GM10266 (cell line): ENCODE measurements at regions not wholly inside any gene's neighbourhood (a gene's known extent, or its start where the extent isn't known, plus 50 kb on each side); places are given as distances from the start of the nearest gene placed in this dataset.

Experiments used
- DNase-seq: peaks from one replicate; pipeline ENCODE4 v3.0.0; 2012; ENCODE audit errors: extremely low spot score
- TF ChIP-seq, protein P1 (sequence below): IDR thresholded peaks from 2 replicates; pipeline ENCODE4 v1.5.1; 2012; ENCODE audit warnings: mild to moderate bottlenecking, low read depth; ENCODE audit not compliant: control insufficient read depth, insufficient read depth; ENCODE audit errors: missing control alignments

GRCh38 chr1:83077411-83077810 is 921.5 kb downstream of the TTLL7 start:
- no peak for DNase-seq
- TF ChIP-seq, protein P1, sequence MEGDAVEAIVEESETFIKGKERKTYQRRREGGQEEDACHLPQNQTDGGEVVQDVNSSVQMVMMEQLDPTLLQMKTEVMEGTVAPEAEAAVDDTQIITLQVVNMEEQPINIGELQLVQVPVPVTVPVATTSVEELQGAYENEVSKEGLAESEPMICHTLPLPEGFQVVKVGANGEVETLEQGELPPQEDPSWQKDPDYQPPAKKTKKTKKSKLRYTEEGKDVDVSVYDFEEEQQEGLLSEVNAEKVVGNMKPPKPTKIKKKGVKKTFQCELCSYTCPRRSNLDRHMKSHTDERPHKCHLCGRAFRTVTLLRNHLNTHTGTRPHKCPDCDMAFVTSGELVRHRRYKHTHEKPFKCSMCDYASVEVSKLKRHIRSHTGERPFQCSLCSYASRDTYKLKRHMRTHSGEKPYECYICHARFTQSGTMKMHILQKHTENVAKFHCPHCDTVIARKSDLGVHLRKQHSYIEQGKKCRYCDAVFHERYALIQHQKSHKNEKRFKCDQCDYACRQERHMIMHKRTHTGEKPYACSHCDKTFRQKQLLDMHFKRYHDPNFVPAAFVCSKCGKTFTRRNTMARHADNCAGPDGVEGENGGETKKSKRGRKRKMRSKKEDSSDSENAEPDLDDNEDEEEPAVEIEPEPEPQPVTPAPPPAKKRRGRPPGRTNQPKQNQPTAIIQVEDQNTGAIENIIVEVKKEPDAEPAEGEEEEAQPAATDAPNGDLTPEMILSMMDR = no peak

DNA sequence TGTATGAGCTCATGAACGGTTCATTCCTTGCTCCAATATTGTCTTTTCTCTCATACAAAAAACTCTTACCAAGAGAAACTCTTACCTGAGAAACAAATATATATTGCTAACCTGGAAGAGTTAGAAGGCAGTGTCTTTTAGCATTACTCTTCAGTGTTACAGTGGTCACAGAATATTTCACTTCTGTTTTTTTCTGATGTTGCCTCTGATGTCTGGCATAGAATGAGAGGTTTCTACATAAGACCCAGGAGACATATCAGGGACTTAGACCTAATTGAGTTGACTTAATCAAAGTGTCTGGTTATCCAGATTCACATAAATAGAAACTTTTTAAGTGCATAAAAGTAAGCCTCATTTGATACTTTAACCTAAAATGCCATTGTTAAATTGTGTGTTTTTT is 923.8 kb downstream of the TTLL7 start:
- TF ChIP-seq, protein P1 = no peak
- DNase-seq = no peak

DNA sequence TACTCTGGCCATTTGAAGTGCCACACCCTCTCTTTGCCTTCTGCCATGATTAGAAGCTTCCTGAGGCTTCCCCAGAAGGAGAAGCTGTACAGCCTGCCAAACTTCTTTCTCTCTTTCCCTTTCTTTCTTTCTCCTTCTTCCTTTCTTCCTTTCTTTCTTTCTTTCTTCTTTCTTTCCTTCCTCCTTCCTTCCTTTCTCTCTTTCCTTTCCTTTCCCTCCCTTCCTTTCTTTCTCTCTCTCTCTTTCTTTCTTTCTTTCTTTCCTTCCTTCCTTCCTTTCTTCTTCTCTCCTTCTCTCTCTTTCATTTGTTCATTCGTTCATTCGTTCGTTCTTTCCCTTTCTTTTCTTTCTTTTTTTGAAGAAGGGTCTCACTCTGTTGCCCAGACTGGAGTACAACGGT is 931.0 kb downstream of the TTLL7 start:
- TF ChIP-seq, protein P1 = no peak
- DNase-seq = no peak

DNA sequence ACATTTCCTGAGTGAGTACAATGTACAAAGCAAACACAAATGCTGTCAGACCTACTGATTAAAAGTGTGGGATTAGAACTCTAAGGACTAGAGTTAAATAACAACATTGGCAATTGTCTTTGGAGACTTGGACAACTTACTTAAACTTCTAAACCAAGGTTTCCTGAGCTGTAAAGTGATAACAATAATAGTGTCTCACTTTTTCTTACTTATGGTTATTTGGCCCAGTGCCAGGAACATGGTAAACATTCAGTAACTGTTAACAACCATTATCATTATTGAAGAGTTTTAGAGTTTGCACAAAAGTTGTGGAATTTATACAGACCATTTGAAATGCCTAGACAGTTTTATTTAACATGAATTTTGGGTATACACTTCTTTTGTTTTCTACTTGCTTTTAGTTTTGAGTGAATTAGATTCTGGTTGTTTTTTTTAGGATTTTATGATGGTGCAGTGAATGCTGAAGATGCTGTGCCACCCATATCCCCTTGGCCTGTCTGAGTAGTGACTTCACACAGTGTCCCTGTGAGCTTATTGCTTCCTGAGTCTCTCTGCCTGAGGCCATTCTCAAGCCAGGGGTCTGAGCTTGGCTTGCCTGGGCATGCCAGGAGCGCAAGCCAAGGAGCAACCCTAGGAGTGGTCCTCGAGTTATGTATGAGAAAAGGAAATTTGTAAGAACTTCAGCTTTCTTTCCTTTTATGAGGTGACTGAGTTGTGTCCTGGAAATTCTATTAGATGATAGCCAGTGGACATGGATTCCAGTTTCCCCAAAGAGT is 932.8 kb downstream of the TTLL7 start:
- TF ChIP-seq, protein P1 = no peak
- DNase-seq = no peak

- TF ChIP-seq, protein P1 = no peak
- no peak for DNase-seq
Observed at GRCh38 chr1:83064589-83065242, 934.2 kb downstream of the TTLL7 start.

DNA sequence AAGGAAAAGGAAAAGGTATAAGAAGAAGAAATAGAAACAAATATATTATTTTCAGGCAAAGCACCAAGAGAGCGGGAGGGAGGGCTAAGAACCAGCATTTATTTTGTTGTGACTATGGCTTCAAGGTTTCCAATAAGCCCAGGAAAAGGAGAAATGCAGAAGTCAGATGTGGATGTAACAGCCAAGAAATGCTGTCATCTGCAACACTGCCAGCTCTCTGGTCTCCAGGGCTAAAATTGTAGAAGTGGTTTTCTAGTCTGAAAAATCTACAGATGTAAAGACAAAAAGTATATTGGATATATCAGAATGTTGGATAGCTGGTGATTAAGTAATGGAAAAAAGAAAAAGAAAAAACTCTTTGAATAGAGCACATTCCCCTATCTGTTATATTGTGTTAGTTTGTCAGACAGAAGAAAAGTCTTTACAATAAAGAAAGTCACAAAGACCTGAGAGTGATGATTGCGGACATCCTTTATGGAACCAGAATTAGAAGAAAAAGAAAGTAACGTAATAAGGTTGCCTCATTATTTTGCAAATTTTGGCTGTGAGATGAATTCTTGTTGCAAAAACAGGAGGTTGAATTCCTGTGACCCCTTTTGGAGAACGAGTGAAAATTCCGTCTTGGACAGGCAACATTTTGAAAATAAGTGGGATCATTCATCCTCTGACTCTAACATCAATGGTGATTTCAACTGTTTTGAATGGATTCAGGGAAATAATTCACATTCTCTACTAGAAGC is 938.1 kb downstream of the TTLL7 start:
- DNase-seq = no peak
- TF ChIP-seq, protein P1 = no peak

- DNase-seq = no peak
- TF ChIP-seq, protein P1 = no peak
Observed at GRCh38 chr1:83060221-83060620, 938.7 kb downstream of the TTLL7 start.
